Caki2 (cell line): ENCODE measurements at regions not wholly inside any gene's neighbourhood (a gene's known extent, or its start where the extent isn't known, plus 50 kb on each side); places are given as distances from the start of the nearest gene placed in this dataset.
A peak's percentile ranks its signal among the peaks of the same experiment; 100 is the strongest.
"Not testable (repeated sequence)": the region's sequence is repeated elsewhere in the genome, so short reads cannot be mapped to it uniquely, and the experiment has no call there.

Source experiments
- DNase-seq: peaks from one replicate; pipeline ENCODE4 v3.0.0-alpha.2; 2015; ENCODE audit warnings: low read depth
- in situ Hi-C: cut with HindIII; loops from 2 replicates; pipeline ENCODE4 v1.10.0; 2016; ENCODE audit warnings: low sequenced_read_pairs, low pct_unique_long_range_greater_than_20kb, mixed read lengths

DNA sequence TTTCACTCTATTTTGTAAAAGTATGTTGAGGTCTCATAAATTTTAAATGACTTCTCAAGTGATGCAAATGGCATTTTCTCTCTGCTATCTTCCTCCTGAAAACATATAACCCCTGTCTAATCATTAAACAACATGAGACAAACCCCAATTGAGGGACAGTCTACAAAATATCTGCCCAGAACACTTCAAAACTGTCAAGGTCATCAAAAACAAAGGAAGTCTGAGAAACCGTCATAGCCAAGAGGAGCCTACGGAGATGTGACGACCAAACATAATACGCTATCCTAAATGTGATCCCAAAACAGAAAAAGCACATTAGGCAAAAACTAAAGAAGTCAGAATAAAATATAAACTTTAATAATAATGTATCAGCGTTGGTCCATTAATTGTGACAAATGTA lies 282.3 kb upstream of the SEMA3C start:
- in situ Hi-C loops = no loop called here

DNA sequence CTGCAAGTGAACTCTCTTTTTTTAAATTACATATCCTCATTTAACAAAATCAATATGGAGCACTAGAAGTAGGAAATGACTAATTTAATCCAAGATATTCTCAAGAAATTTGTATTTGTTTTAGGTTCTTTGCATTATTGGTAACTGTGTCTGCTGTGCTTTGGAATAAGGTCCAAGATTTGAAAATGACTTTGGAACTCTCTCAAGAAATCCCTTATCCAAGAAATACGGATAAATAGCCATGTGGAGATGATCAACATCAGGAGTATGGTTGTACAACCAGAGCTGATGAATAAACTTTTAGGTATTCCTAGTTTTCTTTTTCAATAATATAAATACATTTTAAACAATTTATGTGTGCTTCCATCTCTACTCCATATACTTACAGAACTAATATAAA lies 279.9 kb upstream of the SEMA3C start:
- in situ Hi-C loops = no loop called here
- DNase-seq = no peak

More for the DNA sequence above, 282.3 kb upstream of the SEMA3C start:
- DNase-seq = no peak

DNA sequence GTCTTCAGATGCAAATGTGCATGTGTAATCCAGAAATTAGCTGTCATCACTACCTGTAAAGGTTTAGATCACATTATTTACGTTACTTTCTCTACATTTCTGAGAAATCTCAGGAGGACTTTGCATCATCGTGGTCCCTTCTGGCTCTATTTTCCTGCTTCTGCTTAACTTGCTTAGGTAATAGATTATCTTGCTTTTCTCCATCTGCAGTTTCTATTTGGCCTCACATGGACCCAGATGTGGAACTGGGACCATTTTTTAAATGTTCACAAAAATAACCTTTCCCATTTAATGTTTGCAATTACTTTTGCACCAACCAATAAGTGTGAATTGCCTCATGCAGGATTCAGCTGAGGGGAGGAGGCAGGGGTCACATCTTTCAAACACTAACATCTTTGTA lies 278.4 kb upstream of the SEMA3C start:
- no peak for DNase-seq
- in situ Hi-C loops = no loop called here

DNA sequence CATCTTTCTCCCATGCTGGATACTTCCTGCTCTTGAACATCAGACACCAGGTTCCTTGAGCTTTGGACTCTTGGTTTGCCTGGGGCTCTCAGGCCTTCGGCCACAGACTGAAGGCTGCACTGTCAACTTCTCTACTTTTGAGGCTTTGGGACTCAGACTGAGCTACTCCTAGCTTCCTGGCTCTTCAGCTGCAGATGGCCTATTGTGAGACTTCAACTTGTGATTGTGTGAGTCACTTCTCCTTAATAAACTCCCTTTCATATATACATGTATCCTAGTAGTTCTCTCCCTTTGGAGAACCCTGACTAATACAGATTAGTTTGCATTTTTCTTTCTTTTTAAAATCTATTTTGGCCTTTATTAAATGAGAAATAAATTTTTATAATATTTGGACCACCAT lies 276.2 kb upstream of the SEMA3C start:
- in situ Hi-C loops = no loop called here

DNA sequence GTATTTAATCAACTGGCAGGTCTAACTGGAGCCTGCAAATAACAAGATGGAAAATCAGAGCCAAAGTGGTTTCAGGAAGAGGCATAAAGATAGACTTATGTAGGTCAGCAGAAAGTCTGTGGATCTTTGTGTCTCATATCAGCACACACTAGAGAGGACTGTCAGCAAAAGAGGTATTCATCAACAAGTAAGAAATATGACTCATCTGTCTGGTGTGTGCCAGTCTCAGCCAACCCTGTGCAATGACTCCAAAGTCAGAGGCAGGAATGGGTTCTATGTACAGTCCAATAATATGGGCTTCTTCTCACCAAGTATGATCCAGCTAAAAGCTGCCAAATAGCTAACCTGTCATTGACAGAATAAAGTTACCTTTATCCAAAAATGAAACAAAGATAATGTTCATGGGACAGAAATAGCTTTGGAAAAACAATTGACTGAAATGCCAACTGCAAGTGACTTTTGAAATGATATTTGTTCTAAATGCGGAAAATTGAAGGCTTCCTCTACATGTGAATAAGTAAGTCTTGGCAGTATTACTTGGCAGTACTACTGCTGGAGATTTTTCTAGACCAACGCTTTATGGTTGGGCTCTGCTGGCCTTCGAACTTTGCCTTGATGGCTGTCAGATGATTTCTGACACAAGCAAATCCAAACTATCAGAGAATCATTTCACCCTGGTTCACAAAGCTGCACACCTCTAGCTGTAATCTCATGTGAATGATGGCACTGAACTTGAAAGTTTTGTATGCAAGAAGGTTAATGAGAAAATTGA lies 272.3 kb upstream of the SEMA3C start:
- in situ Hi-C loops = no loop called here

More for the DNA sequence above, 276.2 kb upstream of the SEMA3C start:
- DNase-seq = no peak

DNA sequence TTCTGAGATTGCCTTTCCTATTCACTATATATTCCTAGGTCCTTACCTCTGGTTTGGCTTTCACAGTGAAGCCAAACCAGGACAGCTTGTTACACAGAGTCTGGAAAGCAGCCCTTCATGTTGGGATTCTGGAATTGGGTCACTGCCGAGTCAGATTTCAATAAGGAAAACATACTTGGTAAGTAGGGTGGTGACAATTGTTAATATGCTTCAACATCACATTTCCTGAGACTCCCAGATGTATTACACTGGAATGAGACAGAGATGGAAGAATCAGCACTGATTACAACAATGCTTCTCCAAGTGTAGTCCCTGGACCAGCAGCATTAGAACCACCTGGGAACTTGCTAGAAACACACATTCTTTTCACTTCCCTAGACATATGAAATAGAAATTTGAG lies 268.9 kb upstream of the SEMA3C start:
- in situ Hi-C loops = no loop called here
- no peak for DNase-seq

More for the DNA sequence above, 272.3 kb upstream of the SEMA3C start:
- peak; percentile 46 for DNase-seq

DNA sequence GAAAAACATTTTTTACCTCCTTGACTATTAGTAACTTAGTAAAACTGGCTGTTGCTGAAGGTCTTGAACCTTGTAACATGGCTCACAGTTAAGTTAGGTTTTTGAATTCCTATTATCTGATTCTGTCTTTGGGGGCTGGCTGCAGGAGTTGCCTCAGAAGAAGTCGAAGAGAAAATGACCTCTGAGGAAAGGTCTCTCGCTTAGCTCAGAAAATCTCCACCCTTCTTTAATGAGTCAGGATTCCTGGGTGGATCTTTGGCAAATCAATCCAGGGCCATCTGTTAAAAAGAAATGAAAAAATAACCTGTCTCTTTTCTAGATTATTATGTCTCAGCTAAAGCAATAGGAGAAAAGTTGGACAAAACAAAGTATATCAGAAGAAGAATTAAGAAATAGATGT lies 267.8 kb upstream of the SEMA3C start:
- in situ Hi-C loops = no loop called here
- no peak for DNase-seq

DNA sequence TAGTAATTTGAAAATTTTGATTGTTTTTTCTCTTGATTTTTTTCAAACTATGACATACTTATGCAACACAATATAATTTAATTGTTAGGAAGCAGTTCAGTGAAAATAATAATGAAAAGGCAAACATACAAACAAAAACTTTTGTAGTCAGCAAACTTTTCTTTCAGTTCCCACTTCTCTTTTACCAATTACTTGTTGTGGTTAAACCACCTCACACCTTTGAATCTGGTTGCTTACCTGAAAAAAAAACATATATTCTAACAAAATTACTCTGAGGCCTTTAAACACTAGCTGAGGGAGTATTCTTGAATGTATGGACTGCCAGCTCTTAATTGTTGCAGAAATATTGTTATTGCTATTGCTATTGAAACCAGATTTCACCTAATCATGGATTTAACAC lies 266.2 kb upstream of the SEMA3C start:
- DNase-seq = no peak
- in situ Hi-C loops = no loop called here

DNA sequence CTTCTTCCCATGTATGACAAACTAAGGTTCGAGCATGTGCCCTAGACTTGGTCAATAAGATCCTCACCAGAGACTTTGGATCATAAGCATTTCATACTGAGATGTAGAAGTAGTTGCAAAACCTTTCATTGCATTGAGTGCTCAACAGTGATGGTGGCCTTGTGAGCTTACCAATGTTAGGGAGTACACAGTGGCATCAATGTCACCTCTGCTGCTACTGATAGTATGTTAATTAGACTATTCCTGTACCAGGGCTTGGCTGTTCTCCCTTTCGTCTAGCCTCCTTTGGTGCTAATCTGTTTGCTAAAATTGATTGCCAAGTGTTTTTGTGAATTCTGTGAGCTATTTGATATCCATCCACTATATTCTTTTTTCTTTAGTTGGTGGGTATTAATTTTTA lies 264.5 kb upstream of the SEMA3C start:
- in situ Hi-C loops = no loop called here
- DNase-seq = no peak

DNA sequence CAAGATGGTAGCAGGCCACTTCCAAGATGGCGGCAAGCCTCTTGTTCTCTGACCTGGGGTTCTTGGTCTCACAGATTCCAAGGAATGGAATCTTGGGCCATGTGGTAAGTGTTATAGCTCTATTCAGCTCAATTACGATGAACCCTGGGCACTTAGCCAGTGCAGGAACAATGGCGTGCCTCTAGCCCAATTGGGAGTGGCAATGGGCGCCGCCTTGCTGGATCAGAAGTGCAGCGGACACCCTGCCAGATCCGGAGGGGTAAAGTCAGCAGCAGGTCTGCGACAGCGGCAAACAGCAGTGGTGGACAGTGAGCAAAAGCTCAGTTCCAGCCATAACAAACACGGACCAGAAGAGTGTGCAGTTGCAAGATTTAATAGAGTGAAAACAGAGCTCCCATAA lies 263.2 kb upstream of the SEMA3C start:
- DNase-seq, in situ Hi-C loops: not testable (repeated sequence)

DNA sequence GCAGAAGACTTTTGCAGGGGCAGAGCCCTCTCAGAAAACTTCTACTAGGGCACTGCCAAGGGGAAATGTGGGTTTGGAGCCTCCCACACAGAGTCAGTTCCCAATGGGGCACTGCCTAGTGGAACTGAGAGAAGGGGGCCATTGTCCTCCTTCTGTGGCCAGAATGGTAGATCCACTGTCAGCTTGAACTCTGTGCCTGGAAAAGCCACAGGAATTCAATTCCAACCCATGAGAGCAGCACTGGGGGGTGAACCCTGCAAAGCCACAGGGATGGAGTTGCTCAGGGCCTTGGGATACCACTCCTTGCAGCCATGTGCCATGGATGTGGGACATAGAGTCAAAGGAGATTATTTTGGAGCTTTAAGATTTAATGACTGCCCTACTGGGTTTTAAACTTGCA lies 262.2 kb upstream of the SEMA3C start:
- DNase-seq = no peak

DNA sequence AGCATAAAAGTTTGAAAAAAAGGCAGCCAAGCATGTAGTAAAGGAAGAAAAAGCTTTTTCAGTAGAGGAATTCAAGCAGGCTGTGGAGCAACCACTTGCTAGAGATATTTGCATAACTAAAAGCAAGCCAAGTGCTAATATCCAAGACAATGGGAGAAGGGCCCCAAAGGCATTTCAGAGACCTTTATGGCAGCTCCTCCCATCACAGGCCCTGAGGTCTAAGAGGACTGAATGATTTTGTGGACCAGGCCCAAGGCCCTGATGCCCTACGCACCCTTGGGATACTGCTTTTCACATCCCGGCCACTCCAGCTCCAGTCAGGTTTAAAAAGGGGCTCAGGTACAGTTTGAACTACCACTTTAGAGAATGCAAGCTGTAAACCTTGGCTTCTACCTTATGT lies 261.7 kb upstream of the SEMA3C start:
- in situ Hi-C loops = no loop called here
- DNase-seq = no peak

More for the DNA sequence above, 262.2 kb upstream of the SEMA3C start:
- in situ Hi-C loops = no loop called here

DNA sequence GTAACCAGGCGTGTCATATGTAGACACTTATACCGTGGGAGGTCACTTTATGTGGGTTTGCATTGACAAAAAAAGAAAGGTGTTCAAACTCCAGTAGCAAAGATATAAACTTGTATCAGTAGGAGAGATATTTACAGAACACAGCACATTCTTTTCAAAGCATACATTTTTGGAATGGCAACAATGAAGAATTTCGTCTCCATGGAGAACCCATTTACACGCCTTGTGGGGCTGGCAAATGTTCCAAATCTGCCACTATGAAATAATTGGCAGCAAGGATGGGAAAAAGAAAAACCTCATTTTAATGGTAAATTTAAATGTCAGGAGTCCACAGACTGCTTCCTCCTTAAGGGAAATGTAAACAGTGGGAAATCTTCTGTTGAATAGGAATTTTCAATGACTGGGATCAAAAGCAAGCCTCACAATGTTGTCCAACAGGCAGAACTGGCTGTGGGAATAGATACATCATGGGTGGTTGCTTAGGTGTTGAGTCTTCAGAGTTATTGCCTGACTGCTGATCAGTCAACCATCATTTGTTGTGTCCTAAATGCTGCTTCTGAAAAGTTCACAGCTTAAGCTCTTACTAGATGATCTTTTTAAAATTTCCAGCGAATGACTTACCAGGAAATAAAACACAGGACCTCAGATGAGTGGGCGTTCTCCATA lies 256.6 kb upstream of the SEMA3C start:
- peak; percentile 51 for DNase-seq
- in situ Hi-C loops = no loop called here

DNA sequence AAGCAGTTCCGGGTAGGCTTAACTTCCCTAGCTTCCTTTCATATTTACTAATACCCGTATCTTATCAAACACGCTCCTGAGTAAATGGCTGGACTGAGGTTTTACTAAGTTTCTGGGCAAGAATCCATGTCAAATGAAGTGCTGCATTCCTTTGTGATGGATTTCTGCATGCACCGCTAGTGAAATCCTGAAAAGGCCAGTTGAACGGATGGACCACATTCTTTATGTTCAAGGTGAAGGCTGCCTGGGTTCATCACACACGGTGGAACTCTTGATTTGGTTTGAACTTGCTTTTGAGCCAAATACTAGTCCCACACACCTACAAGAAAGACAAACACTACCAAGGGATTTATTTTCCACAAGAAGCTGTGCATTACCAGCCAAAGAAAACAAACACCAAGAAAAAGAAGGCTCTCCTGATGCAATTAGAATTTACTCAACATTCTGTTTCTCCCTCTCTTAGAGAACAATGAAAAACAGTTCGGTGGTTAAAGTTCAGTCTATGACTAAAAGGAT lies 255.0 kb upstream of the SEMA3C start:
- peak; percentile 90 for DNase-seq
- in situ Hi-C loops = no loop called here

DNA sequence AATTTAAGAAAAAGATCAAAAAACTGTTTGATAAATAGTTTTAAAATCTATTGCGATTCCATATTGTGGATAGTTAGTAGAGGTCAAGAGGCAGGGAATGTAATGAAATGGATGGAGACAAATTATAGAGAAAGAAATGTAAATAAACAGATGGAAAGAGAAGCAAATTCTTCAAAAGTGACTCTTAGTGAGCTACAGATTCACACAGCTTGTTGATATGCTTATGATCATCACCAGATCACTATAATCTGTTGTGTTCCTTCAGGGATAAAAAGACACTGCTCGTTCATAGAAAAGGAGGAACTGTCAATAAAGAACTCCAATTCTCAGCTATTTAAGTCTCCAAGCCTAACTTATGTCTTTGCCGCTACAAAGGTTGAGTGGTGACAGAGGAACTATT lies 251.4 kb upstream of the SEMA3C start:
- DNase-seq = no peak
- in situ Hi-C loops = no loop called here

DNA sequence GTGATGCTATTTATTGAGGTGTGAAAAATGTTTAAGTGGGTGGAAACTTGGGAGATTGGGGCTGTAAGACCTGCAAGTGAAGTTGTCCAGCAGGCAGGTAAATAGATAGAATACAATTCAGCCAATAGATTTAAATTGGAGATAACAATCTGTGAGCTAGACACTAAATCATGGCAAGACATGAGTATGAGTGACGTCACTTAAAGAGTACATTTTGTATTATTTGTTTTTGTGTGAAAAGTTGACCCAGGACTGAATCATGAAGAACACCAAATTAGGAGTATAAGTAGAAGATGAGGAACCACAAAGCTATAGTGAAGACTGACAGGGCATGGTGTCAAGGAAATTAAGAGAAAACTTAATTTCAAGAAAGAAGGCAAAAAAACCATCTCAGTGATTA lies 249.1 kb upstream of the SEMA3C start:
- in situ Hi-C loops = no loop called here

DNA sequence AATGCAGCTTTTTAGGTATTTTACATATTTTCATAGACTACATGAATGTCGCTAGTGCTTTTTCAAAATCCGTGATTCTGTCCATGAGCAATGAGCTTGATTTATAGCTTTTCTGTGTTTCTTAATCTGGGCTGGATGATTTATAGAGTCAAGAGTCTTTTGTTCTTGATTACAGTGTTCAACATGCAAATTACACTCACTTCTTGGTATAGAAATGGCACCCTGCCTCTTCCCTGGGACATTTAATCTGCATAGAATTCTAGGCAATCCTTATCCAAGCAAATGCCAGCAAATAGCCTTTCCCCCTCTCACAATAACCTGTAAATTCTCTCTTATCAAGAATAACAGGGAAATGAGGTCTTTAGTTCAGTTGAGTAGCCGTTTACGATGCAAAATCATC lies 246.2 kb upstream of the SEMA3C start:
- no peak for DNase-seq
- in situ Hi-C loops = no loop called here

More for the DNA sequence above, 249.1 kb upstream of the SEMA3C start:
- no peak for DNase-seq

DNA sequence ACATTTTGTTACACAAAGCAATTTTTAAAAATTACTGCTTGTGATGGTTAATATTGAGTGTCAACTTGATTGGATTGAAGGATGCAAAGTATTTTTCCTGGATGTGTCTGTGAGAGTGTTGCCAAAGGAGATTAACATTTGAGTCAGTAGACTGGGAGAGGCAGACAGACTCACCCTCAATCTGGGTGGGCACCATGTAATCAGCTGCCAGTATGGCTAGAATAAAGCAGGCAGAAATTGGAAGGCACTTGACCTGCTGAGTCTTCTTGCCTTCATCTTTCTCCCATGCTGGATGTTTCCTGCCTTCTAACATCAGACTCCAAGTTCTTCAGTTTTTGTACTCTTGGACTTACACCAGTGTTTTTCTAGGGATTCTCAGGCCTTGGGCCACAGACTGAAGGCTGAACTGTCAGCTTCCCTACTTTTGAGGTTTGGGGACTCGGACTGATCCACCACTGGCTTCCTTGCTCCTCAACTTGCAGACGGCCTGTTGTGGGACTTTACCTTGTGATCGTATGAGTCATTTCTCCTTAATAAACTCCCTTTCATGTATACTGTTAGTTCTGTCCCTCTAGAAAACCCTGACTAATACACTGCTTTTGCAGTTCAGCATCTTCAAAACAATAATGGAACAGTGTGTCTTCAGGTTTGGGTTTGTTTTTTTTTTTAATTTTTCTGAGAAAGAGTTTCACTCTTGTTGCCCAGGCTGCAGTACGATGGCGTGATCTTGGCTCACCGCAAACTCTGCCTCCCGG lies 244.1 kb upstream of the SEMA3C start:
- in situ Hi-C loops = no loop called here

DNA sequence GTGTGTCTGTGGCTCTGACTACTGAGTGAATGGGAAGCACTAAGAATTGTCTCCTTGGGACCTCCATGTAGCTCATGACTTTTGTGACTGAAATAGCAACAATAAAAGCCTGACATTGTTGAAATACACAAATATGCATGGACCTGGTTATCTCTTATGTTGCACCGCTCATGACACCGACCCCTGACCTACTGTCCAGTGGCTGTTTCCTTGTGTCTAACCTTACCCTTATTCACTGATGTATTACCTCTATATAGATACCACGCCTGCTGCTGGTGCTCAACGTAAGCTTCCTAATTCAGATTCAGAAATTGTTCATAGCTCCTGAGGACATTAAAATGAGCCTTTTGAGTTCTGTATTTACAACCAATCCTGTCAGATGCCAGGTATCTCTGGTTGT lies 243.4 kb upstream of the SEMA3C start:
- DNase-seq = no peak
- in situ Hi-C loops = no loop called here

More for the DNA sequence above, 244.1 kb upstream of the SEMA3C start:
- DNase-seq = peak; percentile 45
